HAP-1 (cell line): ENCODE measurements at regions not wholly inside any gene's neighbourhood (a gene's known extent, or its start where the extent isn't known, plus 50 kb on each side); places are given as distances from the start of the nearest gene placed in this dataset.
"Not testable (repeated sequence)": the region's sequence is repeated elsewhere in the genome, so short reads cannot be mapped to it uniquely, and the experiment has no call there.

Experiments used
- DNase-seq, 2 experiments: peaks; one replicate each; pipeline ENCODE4 v3.0.0-alpha.2; 2016 to 2020; ENCODE audit warnings: low spot score in 2 of 2
- H3K27me3 ChIP-seq: fragments of 250-450 bp; sonication (Bioruptor Pico); 2 replicates; pipeline ENCODE4 v1.5.1; 2020; ENCODE audit warnings: low read depth, mild to moderate bottlenecking, moderate library complexity
- H3K36me3 ChIP-seq: fragments of 250-450 bp; sonication (Bioruptor Pico); replicated peaks from 2 replicates; pipeline ENCODE4 v1.5.1; 2020; ENCODE audit warnings: mild to moderate bottlenecking
- H3K4me1 ChIP-seq: fragments of 250-450 bp; sonication (Bioruptor Pico); 2 replicates; pipeline ENCODE4 v1.5.1; 2020; ENCODE audit warnings: mild to moderate bottlenecking
- H3K4me3 ChIP-seq: fragments of 250-450 bp; sonication (Bioruptor Pico); 2 replicates; pipeline ENCODE4 v1.5.1; 2020; ENCODE audit warnings: mild to moderate bottlenecking, moderate library complexity
- H3K9me3 ChIP-seq: fragments of 250-450 bp; sonication (Bioruptor Pico); 2 replicates; pipeline ENCODE4 v1.5.1; 2020; ENCODE audit warnings: mild to moderate bottlenecking, moderate library complexity
- in situ Hi-C: fragments of 300-500 bp; cut with MboI; formaldehyde crosslinking; loops from 3 replicates; pipeline ENCODE4 v1.14.3; 2020; ENCODE audit warnings: low sequenced_read_pairs, inconsistent platforms, mixed read lengths

- DNase-seq: no peak
- Histone ChIP-seq H3K36me3 (no peaks in the 10 kb centered on the region), H3K4me1 (no peaks in the 10 kb centered on the region), H3K9me3 (no peaks in the 10 kb centered on the region), H3K27me3 (no peaks in the 10 kb centered on the region), H3K4me3 (no peak overlapping the region)
- in situ Hi-C loops: no loop called here
Measured at GRCh38 chr10:109746861-109747260, 176.4 kb downstream of the XPNPEP1 start.

DNA sequence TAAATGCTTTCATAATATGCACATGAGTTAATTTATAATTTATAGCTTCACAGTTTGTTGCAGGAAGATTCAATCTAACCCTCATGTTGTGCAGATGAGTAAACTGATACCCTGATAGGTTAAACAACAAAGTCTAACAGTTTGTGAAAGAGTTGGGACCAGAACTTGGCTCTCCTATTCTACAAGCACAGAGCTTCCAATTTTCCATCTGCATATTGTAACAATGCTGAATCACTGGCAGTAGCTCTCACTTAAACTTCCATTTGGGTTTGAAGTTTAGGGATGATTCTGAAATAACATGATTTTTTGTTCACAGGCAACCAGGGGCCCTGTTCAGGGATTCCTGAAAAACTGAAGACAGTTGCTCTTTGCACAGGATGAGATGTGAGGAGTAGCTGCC lies 179.3 kb downstream of the XPNPEP1 start:
- in situ Hi-C loops: no loop called here
- DNase-seq: no peak
- H3K4me1 ChIP-seq: no peaks in the 10 kb centered on the region
- no peaks in the 10 kb centered on the region for H3K27me3 ChIP-seq
- no peak overlapping the region for H3K4me3 ChIP-seq
- H3K9me3 ChIP-seq: no peaks in the 10 kb centered on the region
- no peaks in the 10 kb centered on the region for H3K36me3 ChIP-seq

DNA sequence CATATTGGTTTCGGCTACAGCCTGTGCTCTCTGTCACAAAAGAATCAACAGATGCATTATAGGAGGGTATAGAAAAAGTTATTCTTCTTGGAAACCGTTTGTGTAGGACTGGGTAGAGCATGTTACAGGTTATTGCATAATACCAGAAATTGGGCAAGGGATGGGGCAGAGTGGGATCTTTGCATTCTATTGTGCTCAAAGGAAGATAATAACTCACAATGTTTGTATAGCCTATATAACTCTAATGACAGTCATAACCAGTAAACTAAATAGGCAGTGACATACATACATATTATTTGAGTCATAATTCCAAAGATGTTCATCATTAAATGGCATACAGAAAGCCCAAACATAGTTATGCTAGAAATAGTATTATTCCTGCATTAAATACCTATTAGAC lies 179.7 kb downstream of the XPNPEP1 start:
- Histone ChIP-seq H3K4me3 (no peak overlapping the region), H3K27me3 (no peaks in the 10 kb centered on the region), H3K4me1 (no peaks in the 10 kb centered on the region), H3K36me3 (no peaks in the 10 kb centered on the region), H3K9me3 (no peaks in the 10 kb centered on the region)
- DNase-seq: no peak
- in situ Hi-C loops: no loop called here

DNA sequence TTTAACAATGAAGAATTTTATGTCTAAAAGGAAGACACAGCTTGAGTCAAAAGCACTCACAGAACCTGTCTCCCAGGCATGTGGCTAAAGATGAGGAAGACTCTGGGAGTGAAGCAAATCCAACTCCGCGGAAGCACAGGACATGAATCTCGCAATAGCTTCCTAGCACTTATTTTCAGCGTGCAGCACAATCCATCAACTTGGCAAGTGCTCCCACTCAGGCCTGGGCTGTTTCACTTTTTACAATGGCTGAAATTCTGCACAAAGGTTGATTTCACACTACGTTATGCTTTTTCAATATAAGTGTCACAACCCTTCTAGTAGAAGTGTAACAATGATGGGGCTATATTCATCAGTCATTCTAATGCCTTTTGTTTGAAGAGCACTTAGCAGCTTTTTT lies 180.2 kb downstream of the XPNPEP1 start:
- H3K4me3 ChIP-seq: no peak overlapping the region
- in situ Hi-C loops: no loop called here

GRCh38 chr10:109741712-109742111 lies 181.6 kb downstream of the XPNPEP1 start:
- DNase-seq: no peak
- Histone ChIP-seq H3K36me3 (no peaks in the 10 kb centered on the region), H3K4me3 (no peak overlapping the region), H3K4me1 (no peaks in the 10 kb centered on the region), H3K9me3 (no peaks in the 10 kb centered on the region), H3K27me3 (no peaks in the 10 kb centered on the region)
- in situ Hi-C loops: no loop called here

More for the DNA sequence above, 180.2 kb downstream of the XPNPEP1 start:
- no peaks in the 10 kb centered on the region for H3K9me3 ChIP-seq
- DNase-seq: no peak
- H3K36me3 ChIP-seq: no peaks in the 10 kb centered on the region
- no peaks in the 10 kb centered on the region for H3K27me3 ChIP-seq
- no peaks in the 10 kb centered on the region for H3K4me1 ChIP-seq

DNA sequence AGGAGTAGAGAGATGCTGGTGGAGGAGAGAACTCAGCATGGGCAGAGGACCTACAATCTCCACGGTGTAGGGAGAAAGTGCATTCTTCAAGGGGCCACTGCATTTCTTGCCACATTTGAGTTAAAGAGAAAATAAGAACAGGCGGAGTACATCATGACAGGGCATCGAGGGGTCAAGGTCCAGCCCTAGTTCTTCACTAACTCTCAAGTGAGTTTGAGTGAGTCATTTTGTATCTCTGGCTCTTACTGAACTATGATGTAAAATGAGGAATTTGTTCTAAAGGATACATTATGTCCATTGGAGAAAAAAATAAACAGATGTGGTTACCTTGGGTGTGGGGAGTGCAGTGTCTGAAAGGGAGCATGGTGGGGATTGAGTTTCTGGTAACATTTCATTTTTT lies 182.9 kb downstream of the XPNPEP1 start:
- no peak overlapping the region for H3K4me3 ChIP-seq
- no peaks in the 10 kb centered on the region for H3K36me3 ChIP-seq
- no peaks in the 10 kb centered on the region for H3K9me3 ChIP-seq
- no peaks in the 10 kb centered on the region for H3K27me3 ChIP-seq
- no peaks in the 10 kb centered on the region for H3K4me1 ChIP-seq
- in situ Hi-C loops: no loop called here
- no peak for DNase-seq

DNA sequence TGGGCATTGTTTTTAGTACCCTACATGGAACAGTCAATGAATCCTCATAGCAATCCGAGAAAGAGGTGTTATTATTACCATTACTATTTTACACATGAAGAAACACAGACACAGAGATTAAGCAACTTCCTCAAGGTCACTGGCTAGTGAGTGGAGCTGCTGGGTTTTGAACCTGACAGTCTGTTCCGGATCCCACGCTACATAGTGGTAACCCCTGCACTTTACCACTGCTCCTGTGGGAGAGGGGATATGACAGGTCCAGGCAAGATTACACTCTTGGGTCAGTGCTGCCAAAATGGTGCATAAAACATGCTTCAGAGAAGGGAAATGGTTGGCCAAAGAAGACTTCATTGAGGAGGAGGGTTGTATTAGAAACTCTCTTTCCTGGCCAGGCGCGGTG lies 185.7 kb downstream of the XPNPEP1 start:
- Histone ChIP-seq H3K27me3 (no peaks in the 10 kb centered on the region), H3K9me3 (no peaks in the 10 kb centered on the region), H3K4me3 (no peak overlapping the region), H3K36me3 (no peaks in the 10 kb centered on the region), H3K4me1 (no peaks in the 10 kb centered on the region)
- DNase-seq: no peak
- in situ Hi-C loops: no loop called here

- H3K4me1 ChIP-seq: no peaks in the 10 kb centered on the region
- no peaks in the 10 kb centered on the region for H3K27me3 ChIP-seq
- no peaks in the 10 kb centered on the region for H3K36me3 ChIP-seq
- in situ Hi-C loops: no loop called here
- H3K4me3 ChIP-seq: no peak overlapping the region
- H3K9me3 ChIP-seq: no peaks in the 10 kb centered on the region
- DNase-seq: no peak
Measured at GRCh38 chr10:109737009-109737408, 186.3 kb downstream of the XPNPEP1 start.

- in situ Hi-C loops: no loop called here
- no peak for DNase-seq
- no peaks in the 10 kb centered on the region for H3K27me3 ChIP-seq
Measured at GRCh38 chr10:109735776-109736175, 187.5 kb downstream of the XPNPEP1 start.

DNA sequence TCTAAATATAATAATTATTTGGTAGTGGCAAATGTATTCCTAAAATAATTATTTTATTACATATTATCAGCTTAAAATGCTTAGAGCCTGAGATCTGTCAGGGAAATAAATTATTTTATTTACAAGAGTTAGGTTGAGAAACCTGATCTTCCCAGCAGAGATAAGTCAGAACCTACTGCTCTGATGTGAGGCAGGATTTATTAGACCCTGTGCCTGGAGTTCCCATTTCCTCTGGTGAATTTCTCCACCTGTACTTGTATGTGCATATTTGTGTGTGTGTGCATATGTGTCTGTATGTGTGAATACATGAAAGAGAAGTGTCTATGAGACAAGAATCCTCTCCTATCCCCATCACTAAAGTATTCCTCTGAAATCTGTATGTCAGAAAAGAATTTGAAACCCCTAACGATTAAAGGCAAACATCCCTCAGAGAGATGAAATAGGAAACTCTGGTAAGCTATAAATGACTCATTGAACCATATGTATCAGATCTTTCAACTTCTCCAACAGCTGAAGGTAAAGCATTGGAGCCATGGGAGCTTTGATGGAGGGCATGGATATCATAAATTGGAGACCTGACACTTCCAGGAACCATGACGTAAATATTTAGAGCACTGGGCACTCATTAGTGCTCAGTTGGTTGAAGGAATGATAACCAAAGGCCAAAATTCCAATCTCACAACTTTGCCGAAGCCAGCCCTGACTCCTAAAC lies 190.9 kb downstream of the XPNPEP1 start:
- Histone ChIP-seq H3K9me3 (no peaks in the 10 kb centered on the region), H3K4me1 (no peaks in the 10 kb centered on the region), H3K36me3 (no peaks in the 10 kb centered on the region), H3K27me3 (no peaks in the 10 kb centered on the region), H3K4me3 (no peak overlapping the region)
- no peak for DNase-seq
- in situ Hi-C loops: no loop called here

More at GRCh38 chr10:109735776-109736175, 187.5 kb downstream of the XPNPEP1 start:
- Histone ChIP-seq H3K9me3 (no peaks in the 10 kb centered on the region), H3K4me3 (no peak overlapping the region), H3K4me1 (no peaks in the 10 kb centered on the region), H3K36me3 (no peaks in the 10 kb centered on the region)

DNA sequence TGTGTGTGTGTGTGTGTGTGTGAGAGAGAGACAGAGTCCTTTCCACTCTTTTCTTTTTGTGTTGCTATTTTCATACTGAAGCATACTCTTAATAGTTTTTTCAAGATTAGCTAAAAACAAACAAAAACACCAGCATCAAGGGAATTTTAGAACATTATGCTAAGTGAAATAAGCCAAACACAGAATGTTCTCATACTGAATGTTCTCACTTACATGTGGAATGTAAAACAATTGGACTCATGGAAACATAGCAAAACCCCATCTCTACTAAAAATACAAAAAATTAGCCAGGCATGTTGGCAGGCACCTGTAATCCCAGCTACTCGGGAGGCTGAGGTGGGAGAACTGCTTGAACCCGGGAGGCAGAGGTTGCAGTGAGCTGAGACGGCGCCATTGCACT lies 193.4 kb downstream of the XPNPEP1 start:
- H3K4me1 ChIP-seq, H3K9me3 ChIP-seq, H3K4me3 ChIP-seq, DNase-seq, H3K36me3 ChIP-seq, H3K27me3 ChIP-seq, in situ Hi-C loops: not testable (repeated sequence)

GRCh38 chr10:109727436-109727835 lies 195.9 kb downstream of the XPNPEP1 start:
- no peak for DNase-seq
- H3K36me3 ChIP-seq: no peaks in the 10 kb centered on the region

GRCh38 chr10:109726473-109726872 lies 196.8 kb downstream of the XPNPEP1 start:
- H3K4me3 ChIP-seq: no peak overlapping the region
- in situ Hi-C loops: no loop called here
- DNase-seq: no peak
- H3K4me1 ChIP-seq: no peaks in the 10 kb centered on the region
- no peaks in the 10 kb centered on the region for H3K27me3 ChIP-seq
- no peaks in the 10 kb centered on the region for H3K36me3 ChIP-seq
- no peaks in the 10 kb centered on the region for H3K9me3 ChIP-seq

More at GRCh38 chr10:109727436-109727835, 195.9 kb downstream of the XPNPEP1 start:
- in situ Hi-C loops: no loop called here
- H3K4me1 ChIP-seq: no peaks in the 10 kb centered on the region
- H3K27me3 ChIP-seq: no peaks in the 10 kb centered on the region
- H3K4me3 ChIP-seq: no peak overlapping the region
- H3K9me3 ChIP-seq: no peaks in the 10 kb centered on the region

DNA sequence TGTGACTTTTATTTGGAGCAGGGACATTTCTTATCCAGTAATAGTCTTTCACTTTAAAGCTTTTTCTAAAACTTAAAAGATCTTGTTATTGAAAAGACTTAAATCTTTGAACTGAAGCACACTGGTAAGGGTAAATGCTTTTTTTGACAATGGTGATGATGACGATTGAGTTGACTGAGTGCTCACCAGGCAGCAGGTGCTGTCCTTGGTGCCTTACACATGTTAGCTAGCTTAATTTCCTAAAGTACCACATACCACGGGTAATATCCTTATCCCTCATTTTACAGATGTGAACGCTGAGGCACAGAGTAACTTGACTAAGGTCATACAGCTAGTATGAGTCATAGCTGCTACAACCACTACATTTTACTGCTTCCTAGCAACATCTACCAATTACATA lies 200.0 kb downstream of the XPNPEP1 start:
- H3K9me3 ChIP-seq: no peaks in the 10 kb centered on the region
- no peaks in the 10 kb centered on the region for H3K4me1 ChIP-seq
- H3K36me3 ChIP-seq: no peaks in the 10 kb centered on the region
- DNase-seq: no peak
- H3K27me3 ChIP-seq: 0 out of 2 replicates have a peak, but pooled peaks cover 2% of the 10 kb centered on the region
- in situ Hi-C loops: no loop called here
- H3K4me3 ChIP-seq: no peak overlapping the region
